NCI-H748 treated with DMSO at 0.1 percent for 48 hours (cell line): ENCODE measurements at regions not wholly inside any gene's neighbourhood (a gene's known extent, or its start where the extent isn't known, plus 50 kb on each side); places are given as distances from the start of the nearest gene placed in this dataset.
A peak's percentile ranks its signal among the peaks of the same experiment; 100 is the strongest.
"Not testable (repeated sequence)": the region's sequence is repeated elsewhere in the genome, so short reads cannot be mapped to it uniquely, and the experiment has no call there.

Experiments used
- DNase-seq: peaks from one replicate; lab custom pipeline; 2025; lab: John Stamatoyannopoulos, UW

DNA sequence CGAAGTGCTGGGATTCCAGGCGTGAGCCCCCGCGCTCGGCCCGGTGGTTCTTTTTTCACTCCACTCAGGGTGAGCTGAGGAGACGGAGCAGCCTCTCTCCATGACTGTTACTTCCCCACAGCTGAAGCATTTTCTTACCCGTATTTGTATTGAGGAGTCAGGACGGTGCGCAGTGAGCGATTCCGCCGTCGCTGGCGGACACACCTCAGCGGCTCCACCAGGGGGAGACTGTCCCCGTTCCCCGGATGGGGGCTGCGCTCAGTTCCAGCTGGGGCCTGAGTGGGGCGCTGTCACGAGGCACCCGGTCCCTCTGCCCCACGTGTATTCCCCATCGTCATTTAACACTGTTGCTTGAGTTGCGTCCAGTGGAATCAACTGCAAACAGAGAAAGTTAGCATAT, 844.0 kb upstream of the FRG1 start:
- no peak for DNase-seq

DNA sequence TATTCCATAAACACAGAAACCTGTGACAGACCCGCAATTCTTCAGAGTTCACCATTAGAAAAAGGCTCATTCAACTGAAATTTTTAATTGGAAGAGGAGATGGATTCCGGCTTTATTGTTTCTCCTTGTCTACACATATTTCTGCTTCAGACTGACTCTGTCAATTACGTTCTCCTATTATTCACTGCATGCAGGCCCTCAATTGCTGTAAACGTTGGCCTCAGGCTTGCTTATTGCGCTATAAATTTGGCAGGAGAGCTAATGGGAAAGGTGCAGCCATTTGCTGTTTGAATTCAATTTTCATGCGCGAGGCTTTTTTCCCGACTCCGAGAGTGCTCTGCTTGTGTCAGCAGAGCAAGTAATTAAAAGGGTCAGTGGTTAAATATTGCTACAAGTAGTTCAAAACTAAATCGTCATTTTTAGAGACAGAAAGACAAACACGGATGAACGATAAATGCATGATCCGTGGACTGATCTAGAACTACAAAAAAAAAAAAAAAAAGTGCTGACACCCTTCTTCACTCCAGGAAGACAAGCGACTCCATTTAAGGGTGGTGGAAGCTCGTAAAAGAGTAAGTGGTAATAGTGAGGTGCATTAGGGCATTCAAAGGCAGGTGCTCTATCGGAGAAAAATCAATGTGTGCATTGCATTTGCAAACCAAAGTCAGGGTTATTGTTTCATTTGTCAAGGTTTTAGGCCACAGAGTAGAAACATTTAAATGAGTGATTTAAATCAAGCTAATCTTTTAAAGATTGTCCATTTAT, 841.6 kb upstream of the FRG1 start:
- DNase-seq = peak; percentile 62

DNA sequence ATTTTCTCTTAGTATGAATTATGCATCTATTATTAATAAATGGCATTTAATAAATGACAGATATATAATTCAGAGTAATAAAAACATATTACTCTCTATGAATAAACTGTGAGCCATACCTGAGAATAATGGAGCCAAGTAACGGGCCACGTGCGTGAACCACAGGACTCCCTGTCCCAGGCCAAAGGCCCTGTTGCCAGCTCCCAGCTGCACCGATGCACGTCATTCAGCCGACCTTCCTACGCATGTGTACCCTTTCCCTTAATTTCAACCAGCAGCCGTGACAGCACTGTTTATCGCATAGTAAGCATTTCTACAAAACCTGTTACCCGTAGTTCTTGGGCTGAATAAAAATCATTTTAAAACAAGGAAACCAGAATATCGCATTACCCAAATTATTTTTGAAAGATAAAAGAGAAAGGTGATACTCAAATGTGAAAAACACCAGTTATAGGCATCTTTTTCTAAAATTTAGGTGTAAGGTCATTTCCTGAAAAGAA, 827.2 kb upstream of the FRG1 start:
- DNase-seq = no peak

DNA sequence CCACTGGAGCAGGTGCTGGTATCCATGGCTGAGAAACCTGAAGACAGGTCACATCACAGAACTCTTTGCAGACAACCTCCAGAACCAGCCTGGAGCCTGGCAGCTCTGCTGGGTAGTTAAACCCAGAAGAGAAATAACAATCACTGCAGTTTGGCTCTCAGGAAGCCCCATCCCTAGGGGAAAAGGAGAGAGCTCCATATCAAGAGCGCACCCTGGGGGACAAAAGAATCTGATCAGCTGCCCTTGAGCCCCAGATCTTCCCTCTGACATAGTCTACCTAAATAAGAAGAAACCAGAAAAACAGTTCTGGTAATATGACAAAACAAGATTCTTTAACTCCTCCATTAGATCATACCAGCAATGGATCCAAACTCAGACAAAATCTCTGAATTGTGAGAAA, 823.2 kb upstream of the FRG1 start:
- DNase-seq = no peak

DNA sequence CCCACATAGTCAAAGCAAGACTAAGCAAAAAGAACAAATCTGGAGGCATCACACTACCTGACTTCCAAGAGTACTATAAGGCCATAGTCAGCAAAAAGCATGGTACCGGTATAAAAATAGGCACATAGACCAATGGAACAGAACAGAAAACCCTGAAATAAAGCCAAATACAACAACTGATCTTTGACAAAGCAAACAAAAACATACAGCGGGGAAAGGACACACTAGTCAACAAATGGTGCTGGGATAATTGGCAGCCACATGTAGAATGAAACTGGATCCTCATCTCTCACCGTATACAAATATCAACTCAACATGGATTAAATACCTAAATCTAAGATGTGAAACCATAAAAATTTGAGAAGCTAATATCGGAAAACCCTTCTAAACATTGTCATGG, 819.3 kb upstream of the FRG1 start:
- DNase-seq = peak; percentile 41

DNA sequence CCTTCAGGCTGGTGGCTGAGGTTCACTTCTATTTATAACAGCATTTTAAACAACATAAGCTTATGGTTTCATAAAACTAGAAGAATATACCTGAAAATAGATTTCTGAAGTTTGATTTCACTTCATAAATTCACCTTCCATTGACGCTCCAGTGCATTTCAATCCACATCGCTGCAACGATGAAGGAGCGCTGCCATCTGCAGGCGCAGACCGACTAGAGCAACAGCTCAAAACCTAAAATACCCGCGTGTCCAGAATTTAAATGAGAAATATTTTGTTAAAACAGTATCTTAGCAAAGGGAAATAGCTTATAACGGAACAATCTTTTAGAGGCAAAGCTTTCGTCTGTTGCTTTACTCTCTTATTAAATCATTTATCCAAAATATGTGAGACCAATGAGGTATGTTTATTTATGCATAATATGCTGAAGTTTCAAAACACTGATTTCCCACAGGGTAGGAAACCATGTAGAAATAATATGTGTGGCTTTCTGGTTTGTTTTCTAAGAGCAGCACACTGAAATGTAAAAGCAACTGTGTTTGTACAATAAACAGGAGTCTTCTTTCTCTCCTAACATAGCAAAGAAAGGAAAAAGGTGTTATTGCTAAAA, 816.4 kb upstream of the FRG1 start:
- peak; percentile 18 for DNase-seq

DNA sequence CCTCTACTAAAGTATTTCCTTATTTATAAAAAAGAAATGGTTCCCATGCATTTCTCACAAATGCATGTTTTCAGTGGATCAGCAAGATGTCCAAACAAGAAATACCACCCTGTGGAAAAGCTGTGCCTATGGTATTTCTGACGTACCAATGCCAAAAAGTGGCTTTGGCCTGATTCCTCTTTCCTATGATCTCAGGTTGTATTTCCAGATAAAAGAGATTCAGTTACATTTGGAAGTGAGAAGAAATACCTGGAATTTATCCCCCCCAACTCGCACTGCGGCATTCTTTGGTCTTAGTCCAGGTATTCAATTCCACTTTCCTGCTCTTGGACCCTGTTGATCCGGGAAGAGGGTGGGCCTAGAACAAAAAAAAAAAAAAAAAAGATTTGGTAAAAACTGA, 815.9 kb upstream of the FRG1 start:
- DNase-seq = no peak

DNA sequence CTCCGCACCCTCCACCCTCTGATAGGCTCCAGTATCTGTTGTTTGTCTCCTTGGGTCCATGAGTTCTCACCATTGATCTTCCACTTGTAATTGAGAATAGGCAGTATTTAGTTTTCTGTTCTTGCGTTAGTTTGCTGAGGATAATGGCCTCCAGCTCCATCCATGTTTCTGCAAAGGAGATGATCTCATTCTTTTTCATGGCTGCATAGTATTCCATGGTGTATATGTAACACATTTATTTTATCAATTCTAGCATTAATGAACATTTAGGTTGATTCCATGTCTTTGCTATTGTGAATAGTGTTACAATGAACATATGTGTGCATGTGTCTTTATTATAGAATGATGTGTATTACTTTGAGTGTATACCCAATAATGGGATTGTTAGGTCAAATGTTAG, 814.6 kb upstream of the FRG1 start:
- DNase-seq = no peak

DNA sequence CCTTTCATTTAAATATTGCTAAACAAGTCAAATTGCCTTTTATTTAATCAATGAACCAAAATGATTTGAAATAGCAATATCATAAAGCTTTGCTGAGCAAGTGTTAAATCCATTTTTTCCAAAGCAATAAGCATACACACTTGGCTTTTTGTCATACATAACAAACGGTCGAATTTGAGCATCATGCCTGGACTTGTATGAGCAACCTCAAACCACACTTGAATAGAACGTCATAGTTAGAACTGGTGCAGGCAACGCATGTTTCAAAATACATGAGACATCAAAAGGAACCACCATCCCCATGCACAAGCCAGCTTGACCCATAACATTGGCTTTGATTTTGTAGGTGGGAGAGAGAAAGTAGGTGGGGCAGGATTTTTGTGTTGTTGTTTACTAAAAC, 812.3 kb upstream of the FRG1 start:
- DNase-seq = no peak

DNA sequence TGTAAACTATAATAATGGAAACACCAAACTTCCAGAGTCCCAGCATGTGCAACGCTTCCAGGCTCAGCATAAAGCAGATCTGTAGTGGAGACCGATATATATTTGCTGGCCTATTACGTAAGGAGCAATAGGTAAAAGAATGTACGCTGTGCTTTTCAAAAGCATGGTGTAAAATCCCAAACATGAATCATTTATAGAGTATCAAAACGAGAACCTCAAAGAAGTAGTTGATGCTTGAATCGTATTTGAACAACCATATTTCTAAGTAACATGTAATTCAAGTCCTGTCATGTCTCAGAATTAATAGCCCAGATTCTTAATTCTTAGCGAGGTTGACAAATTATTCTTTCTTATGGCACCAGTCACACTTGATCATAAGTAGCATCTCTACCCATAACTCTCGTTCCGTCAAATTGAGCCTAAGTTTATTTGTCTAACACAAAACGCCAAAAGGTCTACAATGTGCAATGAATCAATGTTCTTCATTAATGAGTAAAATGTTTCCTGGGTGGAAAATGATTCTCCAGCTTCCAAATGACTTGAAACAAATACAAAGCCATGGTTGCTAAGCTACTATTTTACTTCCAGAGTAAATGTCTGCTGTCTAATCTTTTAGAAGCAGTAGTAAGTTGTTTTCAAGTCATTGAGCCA, 811.5 kb upstream of the FRG1 start:
- no peak for DNase-seq

DNA sequence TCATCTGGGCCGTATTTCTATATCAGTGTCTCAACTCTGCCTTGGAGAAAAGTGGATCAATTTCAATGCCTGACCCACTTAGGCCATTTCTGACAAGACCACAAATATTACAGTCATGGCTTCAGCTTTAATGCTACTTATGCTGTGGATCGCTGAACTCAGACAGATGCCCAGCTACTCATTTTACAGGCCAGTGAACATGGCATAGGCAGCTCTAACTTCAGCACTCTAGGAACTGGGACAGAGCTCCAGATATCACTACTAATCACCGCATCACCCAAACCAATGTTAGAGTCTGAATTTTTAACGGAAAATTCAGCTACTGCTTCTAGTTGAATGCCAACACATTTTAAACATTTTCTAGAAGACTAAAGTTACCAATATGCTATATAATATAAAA, 809.6 kb upstream of the FRG1 start:
- no peak for DNase-seq

DNA sequence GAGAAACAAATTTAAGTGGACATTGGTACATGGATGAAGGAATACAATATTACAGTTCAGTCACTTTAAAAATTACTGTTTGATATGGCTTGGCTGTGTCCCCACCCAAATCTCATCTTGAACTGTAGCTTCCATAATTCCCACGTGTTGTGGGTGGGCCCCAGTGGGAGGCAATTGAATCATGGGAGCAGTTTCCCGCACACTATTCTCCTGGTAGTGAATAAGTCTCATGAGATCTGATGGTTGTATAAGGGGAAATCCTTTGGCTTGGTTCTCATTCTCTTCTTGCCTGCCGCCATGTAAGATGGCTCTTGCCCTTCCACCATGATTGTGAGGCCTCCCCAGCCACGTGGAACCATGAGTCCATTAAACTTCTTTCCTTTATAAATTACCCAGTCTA, 804.2 kb upstream of the FRG1 start:
- DNase-seq = no peak

DNA sequence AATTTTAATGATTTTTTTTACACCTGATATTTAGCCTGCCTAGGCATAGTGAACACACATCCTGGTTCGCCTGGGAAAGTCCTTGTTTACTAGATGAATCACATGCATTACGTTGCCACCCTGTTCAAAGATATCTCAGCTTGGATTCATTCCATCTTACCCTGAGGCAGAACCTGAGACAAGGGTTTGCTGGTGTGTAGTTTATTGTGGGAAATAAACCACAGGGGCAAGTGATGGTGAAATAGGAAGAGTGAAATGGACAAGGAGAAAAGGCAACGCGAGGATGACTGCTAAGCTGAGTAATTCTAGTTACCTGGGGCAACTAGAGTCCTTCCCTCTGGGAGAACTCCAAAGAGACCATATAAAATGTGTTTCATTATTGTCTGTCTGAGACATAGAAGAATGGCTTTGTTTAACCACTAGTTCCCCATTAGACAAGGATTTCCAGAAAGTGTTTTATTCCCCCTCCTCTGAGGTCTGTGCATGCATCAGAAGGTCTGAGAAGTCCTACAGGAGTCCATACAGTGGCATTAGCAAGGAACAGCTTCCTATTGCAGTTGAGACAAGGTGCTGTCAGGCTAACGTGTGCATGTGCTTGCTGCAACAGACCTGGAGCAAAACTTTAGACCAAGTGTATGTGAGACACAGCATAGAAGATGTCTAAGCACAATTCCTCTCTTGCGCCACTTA, 797.3 kb upstream of the FRG1 start:
- DNase-seq = no peak

DNA sequence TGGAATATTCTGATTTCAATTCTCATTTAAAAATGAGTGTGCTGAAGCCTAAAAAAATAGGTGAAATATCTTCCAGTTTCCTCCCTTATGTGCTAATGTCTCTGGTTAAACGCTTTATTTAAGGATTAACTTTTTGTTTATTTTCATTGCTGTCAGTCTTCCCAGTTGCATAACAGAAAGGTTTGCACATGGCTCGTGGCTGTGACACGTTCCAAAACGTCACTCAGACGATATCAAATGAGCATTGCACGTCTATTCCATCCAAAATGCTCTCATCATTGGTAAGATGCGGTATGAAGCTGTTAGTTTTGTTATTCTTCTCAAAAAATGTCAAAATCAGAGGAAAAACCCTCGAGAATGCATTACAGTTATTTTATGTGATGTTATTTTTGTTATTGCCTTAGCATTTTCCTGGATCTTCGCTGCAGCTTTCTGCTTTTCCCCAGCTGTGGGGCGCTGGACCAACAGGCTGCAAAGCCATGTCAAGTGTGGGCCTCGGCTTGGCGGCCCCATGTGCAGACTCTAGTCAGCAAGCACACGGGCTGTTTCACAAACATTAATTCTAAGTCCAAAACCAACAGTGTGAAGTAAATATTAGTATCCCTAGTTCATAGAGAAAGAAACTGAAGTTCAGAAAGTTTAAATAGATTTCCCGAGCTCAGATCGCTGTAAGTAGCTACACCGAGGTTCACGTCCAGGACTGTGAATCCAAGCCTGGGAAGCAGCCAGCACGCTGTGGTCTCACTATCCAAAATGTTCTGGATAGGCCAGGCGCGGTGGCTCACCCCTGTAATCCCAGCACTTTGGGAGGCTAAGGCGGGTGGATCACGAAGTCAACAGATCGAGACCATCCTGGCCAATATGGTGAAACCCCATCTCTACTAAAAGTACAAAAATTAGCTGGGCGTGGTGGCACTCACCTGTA, 793.4 kb upstream of the FRG1 start:
- DNase-seq = no peak

DNA sequence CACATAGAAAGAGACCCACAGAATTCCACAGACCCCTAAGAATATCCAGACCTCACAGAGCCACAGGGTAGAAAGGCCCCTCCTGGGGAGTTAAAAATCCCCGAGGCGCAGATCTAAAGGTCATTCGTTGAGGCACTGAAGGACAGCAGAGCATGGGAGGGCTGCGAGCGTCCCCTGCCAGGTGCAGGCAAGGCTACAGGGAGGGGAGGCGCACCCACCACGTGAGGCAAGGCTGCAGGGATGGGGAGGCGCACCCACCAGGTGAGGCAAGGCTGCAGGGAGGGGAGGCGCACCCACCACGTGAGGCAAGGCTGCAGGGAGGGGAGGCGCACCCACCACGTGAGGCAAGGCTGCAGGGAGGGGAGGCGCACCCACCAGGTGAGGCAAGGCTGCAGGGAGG, 785.6 kb upstream of the FRG1 start:
- not testable (repeated sequence) for DNase-seq

DNA sequence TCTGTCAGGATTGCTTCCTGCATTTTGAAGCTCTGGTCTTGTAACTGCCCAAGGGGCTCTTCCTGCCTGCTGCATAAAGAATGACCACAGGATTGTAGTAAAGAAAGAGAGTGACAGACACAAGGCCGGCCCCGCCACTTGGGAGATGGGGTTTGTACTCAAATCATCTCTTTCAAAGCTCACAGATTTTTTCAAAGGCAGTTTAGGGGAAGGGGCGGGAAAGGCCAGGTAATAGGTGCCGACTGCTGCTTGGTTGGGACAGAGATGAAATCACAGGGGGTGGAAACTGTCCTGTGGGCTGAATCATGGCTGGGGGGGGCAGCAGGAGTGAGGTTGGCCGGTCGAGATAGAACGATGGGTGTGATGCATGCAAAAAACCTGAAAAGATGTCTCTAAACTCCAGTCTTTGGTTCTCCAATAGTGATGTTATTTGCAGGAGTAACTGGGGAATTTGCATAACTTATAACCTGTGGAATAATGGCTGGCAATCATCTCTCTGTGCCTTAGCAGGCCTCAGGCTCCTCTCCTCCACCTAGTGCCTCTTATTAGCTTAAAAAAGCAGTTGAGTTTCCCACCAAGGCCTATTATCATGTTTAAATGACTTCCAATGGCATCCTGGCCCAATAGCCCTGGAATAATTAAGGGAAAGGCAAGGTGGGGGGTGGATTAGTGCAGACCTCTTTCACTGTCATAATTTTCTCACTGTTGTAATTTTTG, 778.4 kb upstream of the FRG1 start:
- DNase-seq = no peak

DNA sequence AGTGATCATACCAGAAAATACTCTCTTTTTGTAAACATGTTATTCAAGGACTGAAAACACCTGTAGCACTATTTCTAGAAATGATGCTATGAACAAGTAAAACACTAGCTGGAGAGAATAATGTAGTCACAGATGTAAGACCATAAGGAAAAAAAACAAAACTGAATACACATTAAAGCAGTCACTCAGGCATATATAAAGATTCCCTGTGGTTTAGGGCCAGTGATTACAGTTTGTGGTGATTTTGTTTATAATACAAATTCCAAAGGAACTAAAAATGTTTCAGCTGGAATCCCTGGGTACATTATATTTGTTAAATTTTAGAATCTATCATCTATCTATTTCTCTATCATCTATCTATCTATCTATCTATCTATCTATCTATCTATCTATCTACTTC, 777.8 kb upstream of the FRG1 start:
- DNase-seq = no peak

DNA sequence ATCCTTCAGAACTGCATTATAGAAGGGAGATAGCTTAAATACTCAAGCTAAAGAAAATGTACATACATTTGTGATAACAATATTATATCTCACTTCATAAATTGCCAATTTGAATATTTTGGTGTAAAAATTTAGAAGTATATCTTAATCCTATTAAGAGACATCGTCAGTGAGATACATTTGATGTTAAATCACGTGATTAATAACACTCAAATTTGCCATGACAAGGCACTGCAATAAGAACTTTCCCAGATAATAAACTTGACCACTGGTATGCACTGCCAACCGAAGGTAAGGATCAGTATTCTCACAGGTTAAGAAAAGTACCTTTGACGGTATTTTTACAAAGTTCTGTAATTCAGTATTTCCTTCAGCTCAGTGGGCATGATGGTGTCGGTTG, 764.7 kb upstream of the FRG1 start:
- no peak for DNase-seq

DNA sequence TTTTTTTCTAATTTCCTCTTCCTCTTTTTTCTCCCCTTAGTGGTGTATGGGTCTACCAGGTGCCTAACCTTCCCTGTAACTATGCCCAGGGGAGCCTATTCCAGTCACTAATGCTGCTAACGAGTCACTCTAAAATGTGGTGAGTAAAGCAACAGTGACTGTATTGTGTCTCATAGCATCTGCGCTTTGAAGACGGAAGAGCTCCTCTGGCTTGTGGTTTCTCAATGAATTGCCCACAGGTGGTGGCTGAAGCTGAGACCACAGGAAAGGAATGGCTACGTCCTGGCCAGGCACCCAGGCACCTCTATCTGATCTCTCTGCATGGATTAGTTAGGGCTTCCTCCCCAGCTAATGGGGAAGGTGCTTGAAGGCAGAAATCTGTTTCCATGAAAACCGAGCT, 763.5 kb upstream of the FRG1 start:
- DNase-seq = no peak

DNA sequence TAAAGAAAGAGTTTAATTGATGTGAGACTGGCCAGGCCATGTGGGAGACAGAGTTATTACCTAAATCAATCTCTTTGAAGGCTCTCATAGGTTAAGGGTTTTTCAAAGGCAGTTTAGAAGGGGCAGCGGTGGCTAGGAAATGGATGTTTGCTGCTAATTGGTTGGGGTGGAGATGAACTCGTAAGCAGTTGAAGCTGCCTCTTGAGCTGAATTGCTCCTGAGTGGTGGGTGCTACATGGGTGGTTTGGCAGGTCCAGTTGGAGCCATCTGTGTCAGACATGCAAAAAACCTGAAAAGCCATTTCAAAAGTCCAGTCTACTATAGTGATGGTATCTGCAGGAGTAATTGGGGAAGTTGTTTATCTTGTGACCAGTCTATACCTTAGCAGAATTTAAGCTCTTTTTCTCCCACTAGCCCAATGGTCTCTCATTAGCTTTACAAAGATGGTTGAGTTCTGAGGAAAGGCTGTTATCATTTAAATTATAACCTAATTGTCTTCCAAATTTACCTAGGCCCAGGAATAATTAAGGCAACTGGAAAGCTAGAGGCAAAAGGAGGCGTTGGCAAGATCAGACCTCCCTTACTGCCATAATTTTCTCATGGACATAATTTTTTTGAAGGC, 762.4 kb upstream of the FRG1 start:
- DNase-seq = no peak
